T-helper 1 cell treated with Interleukin-12 subunit alpha and Interleukin-12 subunit beta and Interleukin-4 antibody, amounts not matched to agents 30 ng/mL and 1 ng/mL, for 36 hours (primary cell): ENCODE measurements at regions not wholly inside any gene's neighbourhood (a gene's known extent, or its start where the extent isn't known, plus 50 kb on each side); places are given as distances from the start of the nearest gene placed in this dataset.
"Not testable (repeated sequence)": the region's sequence is repeated elsewhere in the genome, so short reads cannot be mapped to it uniquely, and the experiment has no call there.

Source experiments
- intact Hi-C: fragments of 100-400 bp; cut with micrococcal nuclease; formaldehyde crosslinking; loops from one replicate; pipeline ENCODE4 v1.15.1; 2024

GRCh38 chr2:48183276-48183675 lies 131.2 kb upstream of the FOXN2 start:
- intact Hi-C loops, result no loop called here

- intact Hi-C loops, result no loop called here
Measured at GRCh38 chr2:48183991-48184390, 130.5 kb upstream of the FOXN2 start.

GRCh38 chr2:48187503-48187902 lies 127.0 kb upstream of the FOXN2 start:
- intact Hi-C loops, result no loop called here

GRCh38 chr2:48189552-48190228 lies 124.8 kb upstream of the FOXN2 start:
- intact Hi-C loops, result no loop called here

GRCh38 chr2:48190230-48190629 lies 124.3 kb upstream of the FOXN2 start:
- intact Hi-C loops, result no loop called here

GRCh38 chr2:48194641-48195040 lies 119.8 kb upstream of the FOXN2 start:
- intact Hi-C loops, result no loop called here

- intact Hi-C loops, result no loop called here
Measured at GRCh38 chr2:48195169-48195568, 119.3 kb upstream of the FOXN2 start.

GRCh38 chr2:48197618-48198017 lies 116.9 kb upstream of the FOXN2 start:
- intact Hi-C loops, result no loop called here

GRCh38 chr2:48198371-48198770 lies 116.1 kb upstream of the FOXN2 start:
- intact Hi-C loops, result no loop called here

- intact Hi-C loops, result no loop called here
Measured at GRCh38 chr2:48199070-48199469, 115.4 kb upstream of the FOXN2 start.

GRCh38 chr2:48200620-48201293 lies 113.7 kb upstream of the FOXN2 start:
- intact Hi-C loops, result no loop called here

- intact Hi-C loops, result not testable (repeated sequence)
Measured at GRCh38 chr2:48201435-48201834, 113.0 kb upstream of the FOXN2 start.

- intact Hi-C loops, result no loop called here
Measured at GRCh38 chr2:48202863-48203642, 111.4 kb upstream of the FOXN2 start.

GRCh38 chr2:48203668-48204067 lies 110.8 kb upstream of the FOXN2 start:
- intact Hi-C loops, result no loop called here

- intact Hi-C loops, result no loop called here
Measured at GRCh38 chr2:48204750-48205136, 109.7 kb upstream of the FOXN2 start.

GRCh38 chr2:48205137-48205798 lies 109.2 kb upstream of the FOXN2 start:
- intact Hi-C loops, result no loop called here

GRCh38 chr2:48206056-48206656 lies 108.3 kb upstream of the FOXN2 start:
- intact Hi-C loops, result not testable (repeated sequence)

GRCh38 chr2:48207201-48207641 lies 107.3 kb upstream of the FOXN2 start:
- intact Hi-C loops, result no loop called here

- intact Hi-C loops, result no loop called here
Measured at GRCh38 chr2:48207851-48208250, 106.6 kb upstream of the FOXN2 start.

- intact Hi-C loops, result no loop called here
Measured at GRCh38 chr2:48209214-48209885, 105.1 kb upstream of the FOXN2 start.

GRCh38 chr2:48210189-48210588 lies 104.3 kb upstream of the FOXN2 start:
- intact Hi-C loops, result no loop called here
